ENCODE measurements at regions not wholly inside any gene's neighbourhood (a gene's known extent, or its start where the extent isn't known, plus 50 kb on each side); places are given as distances from the start of the nearest gene placed in this dataset.

- ChIA-PET CTCF (no interaction called here), POLR2A (no interaction called here)
- Histone ChIP-seq H3K4me1 (no peaks in the 10 kb centered on the region), H3K4me3 (no peak overlapping the region), H3K4me2 (no peak overlapping the region), H3K9me3 (no peaks in the 10 kb centered on the region), H3K27ac (no peak overlapping the region)
- no peak for FAIRE-seq
- DNase-seq (ENCODE audit: low read depth in 1 of 2, low spot score in 1 of 2): no peak
- 39% methylated on average over 4 of the region's 4 CpGs for WGBS (ENCODE audit: missing lambda C conversion rate)
- TF ChIP-seq FOSL2 (IDR thresholded peaks at IDR 0.05) (no peak), FOSL2 (CRISPR knock-in tag; IDR thresholded peaks at IDR 0.05) (no peak), HEYL (CRISPR knock-in tag; IDR thresholded peaks at IDR 0.05) (no peak), SMC3 (IDR thresholded peaks at IDR 0.05) (no peak), POLR2AphosphoS2 (conservative IDR thresholded peaks at IDR 0.05; ENCODE audit: low read length) (no peak), TFCP2L1 (CRISPR knock-in tag; IDR thresholded peaks at IDR 0.05) (no peak), TP53 (CRISPR knock-in tag; IDR thresholded peaks at IDR 0.05) (no peak)
- ATAC-seq: no peak
Measured at GRCh38 chr4:11149612-11150259, 279.0 kb downstream of the HS3ST1 start.

GRCh38 chr4:11139871-11140270, 288.8 kb downstream of the HS3ST1 start:
- TF ChIP-seq MAX (IDR thresholded peaks at IDR 0.05): no peak
- no peak for TF ChIP-seq ZFP36 (IDR thresholded peaks at IDR 0.05; ENCODE audit: borderline replicate concordance, partially characterized antibody)
- no peak for TF ChIP-seq MAZ (IDR thresholded peaks at IDR 0.05; ENCODE audit: borderline replicate concordance, low read depth, low read length)
- no peak for TF ChIP-seq PBX3 (IDR thresholded peaks at IDR 0.05)
- TF ChIP-seq POLR2AphosphoS2 (conservative IDR thresholded peaks at IDR 0.05; ENCODE audit: low read length): no peak
- TF ChIP-seq CEBPB (IDR thresholded peaks at IDR 0.05): no peak
- no peak for TF ChIP-seq BCL3 (IDR thresholded peaks at IDR 0.05)
- no peak for TF ChIP-seq SMC3 (IDR thresholded peaks at IDR 0.05)
- ChIA-PET POLR2A (no interaction called here), CTCF (no interaction called here)
- DNase-seq (ENCODE audit: low read depth in 1 of 2, low spot score in 1 of 2) (no peak), ATAC-seq (no peak), FAIRE-seq (no peak)
- WGBS (ENCODE audit: missing lambda C conversion rate): 8% methylated on average over 1 of the region's 1 CpG
- H3K9me3 ChIP-seq: no peaks in the 10 kb centered on the region
- no peak overlapping the region for H3K4me2 ChIP-seq
- no peak overlapping the region for H3K27ac ChIP-seq
- no peak overlapping the region for H3K4me3 ChIP-seq
- no peaks in the 10 kb centered on the region for H3K4me1 ChIP-seq

GRCh38 chr4:11138964-11139363, 289.7 kb downstream of the HS3ST1 start:
- Histone ChIP-seq H3K27ac (no peak overlapping the region), H3K9me3 (no peaks in the 10 kb centered on the region), H3K4me2 (no peak overlapping the region), H3K4me1 (no peaks in the 10 kb centered on the region), H3K4me3 (no peak overlapping the region)
- TF ChIP-seq CBX8 (IDR thresholded peaks at IDR 0.05): no peak
- no peak for TF ChIP-seq FOXS1 (CRISPR knock-in tag; IDR thresholded peaks at IDR 0.05)
- no peak for TF ChIP-seq FOSL2 (IDR thresholded peaks at IDR 0.05)
- no peak for TF ChIP-seq FOSL2 (CRISPR knock-in tag; IDR thresholded peaks at IDR 0.05)
- TF ChIP-seq MAFK (IDR thresholded peaks at IDR 0.05; ENCODE audit: partially characterized antibody): no peak
- no peak for TF ChIP-seq BHLHE40 (IDR thresholded peaks at IDR 0.05; ENCODE audit: low read depth, low read length)
- TF ChIP-seq PBX3 (IDR thresholded peaks at IDR 0.05): no peak
- TF ChIP-seq NR3C1 (IDR thresholded peaks at IDR 0.05): no peak
- no peak for TF ChIP-seq ZSCAN20 (CRISPR knock-in tag; IDR thresholded peaks at IDR 0.05)
- TF ChIP-seq HEYL (CRISPR knock-in tag; IDR thresholded peaks at IDR 0.05): no peak
- no peak for TF ChIP-seq REST (IDR thresholded peaks at IDR 0.05)
- TF ChIP-seq CEBPB (IDR thresholded peaks at IDR 0.05): no peak
- no peak for TF ChIP-seq MAZ (IDR thresholded peaks at IDR 0.05; ENCODE audit: borderline replicate concordance, low read depth, low read length)
- TF ChIP-seq TP53 (CRISPR knock-in tag; IDR thresholded peaks at IDR 0.05): no peak
- no peak for TF ChIP-seq NPAS2 (CRISPR knock-in tag; IDR thresholded peaks at IDR 0.05; ENCODE audit: borderline replicate concordance)
- TF ChIP-seq CBX2 (IDR thresholded peaks at IDR 0.05; ENCODE audit: borderline replicate concordance, low read depth): no peak
- no peak for TF ChIP-seq POLR2A (IDR thresholded peaks at IDR 0.05; ENCODE audit: low read length)
- no peak for TF ChIP-seq NFE2L2 (conservative IDR thresholded peaks at IDR 0.05; ENCODE audit: low read length)
- no peak for TF ChIP-seq JUNB (IDR thresholded peaks at IDR 0.05)
- no peak for TF ChIP-seq KDM5A (IDR thresholded peaks at IDR 0.05)
- no peak for TF ChIP-seq PHF8 (IDR thresholded peaks at IDR 0.05; ENCODE audit: borderline replicate concordance, low read depth)
- ChIA-PET CTCF (no interaction called here), POLR2A (no interaction called here)
- ATAC-seq (no peak), DNase-seq (ENCODE audit: low read depth in 1 of 2, low spot score in 1 of 2) (no peak), FAIRE-seq (no peak)
- WGBS (ENCODE audit: missing lambda C conversion rate): 4% methylated on average over 1 of the region's 1 CpG

Measured in A549 (cell line).